ENCODE measurements at regions not wholly inside any gene's neighbourhood (a gene's known extent, or its start where the extent isn't known, plus 50 kb on each side); places are given as distances from the start of the nearest gene placed in this dataset.

DNA sequence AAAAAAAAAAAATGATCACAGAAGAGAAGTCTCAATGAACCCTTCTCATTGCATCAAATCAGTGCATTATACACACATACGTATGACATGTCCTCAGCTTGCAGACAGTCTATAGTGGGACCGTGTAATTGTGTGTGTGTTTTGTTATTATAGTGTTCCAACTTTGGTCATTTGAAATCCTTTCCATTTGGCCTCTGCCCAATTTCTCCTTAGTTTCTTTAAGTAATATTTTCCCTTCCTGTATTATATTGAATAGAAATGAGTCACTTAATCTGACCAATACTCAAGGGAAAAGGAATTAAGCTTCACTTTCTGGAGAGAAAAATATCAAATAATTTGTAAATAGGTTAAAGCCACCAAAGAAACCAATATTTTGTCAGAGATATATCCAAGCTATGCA lies 415.5 kb upstream of the SORCS1 start:
- TF ChIP-seq, protein P1, sequence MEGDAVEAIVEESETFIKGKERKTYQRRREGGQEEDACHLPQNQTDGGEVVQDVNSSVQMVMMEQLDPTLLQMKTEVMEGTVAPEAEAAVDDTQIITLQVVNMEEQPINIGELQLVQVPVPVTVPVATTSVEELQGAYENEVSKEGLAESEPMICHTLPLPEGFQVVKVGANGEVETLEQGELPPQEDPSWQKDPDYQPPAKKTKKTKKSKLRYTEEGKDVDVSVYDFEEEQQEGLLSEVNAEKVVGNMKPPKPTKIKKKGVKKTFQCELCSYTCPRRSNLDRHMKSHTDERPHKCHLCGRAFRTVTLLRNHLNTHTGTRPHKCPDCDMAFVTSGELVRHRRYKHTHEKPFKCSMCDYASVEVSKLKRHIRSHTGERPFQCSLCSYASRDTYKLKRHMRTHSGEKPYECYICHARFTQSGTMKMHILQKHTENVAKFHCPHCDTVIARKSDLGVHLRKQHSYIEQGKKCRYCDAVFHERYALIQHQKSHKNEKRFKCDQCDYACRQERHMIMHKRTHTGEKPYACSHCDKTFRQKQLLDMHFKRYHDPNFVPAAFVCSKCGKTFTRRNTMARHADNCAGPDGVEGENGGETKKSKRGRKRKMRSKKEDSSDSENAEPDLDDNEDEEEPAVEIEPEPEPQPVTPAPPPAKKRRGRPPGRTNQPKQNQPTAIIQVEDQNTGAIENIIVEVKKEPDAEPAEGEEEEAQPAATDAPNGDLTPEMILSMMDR (conservative IDR thresholded peaks at IDR 0.05; ENCODE audit: low read length): no peak
- no peak for TF ChIP-seq EZH2phosphoT487 (IDR thresholded peaks at IDR 0.05; ENCODE audit: borderline replicate concordance, low read depth, low read length)

Data from OCI-LY7 (cell line).